OCI-LY7 (cell line): ENCODE measurements at regions not wholly inside any gene's neighbourhood (a gene's known extent, or its start where the extent isn't known, plus 50 kb on each side); places are given as distances from the start of the nearest gene placed in this dataset.

ENCODE experiments used
- BruUV-seq: library from RNA; stranded (reverse); fragments of 400-500 nt; replicated peaks from 2 replicates; lab custom pipeline; 2021; lab: Mats Ljungman, UMichigan
- CTCF ChIA-PET: fragments of 300-600 bp; sonication (Branson Sonifier 250); formaldehyde crosslinking; loops from one replicate; lab custom pipeline; 2022; ENCODE audit warnings: antibody characterized with exemption; ENCODE audit not compliant: unreplicated experiment; lab: Charles Lee
- POLR2A ChIA-PET: fragments of 300-600 bp; sonication (Branson Sonifier 250); formaldehyde crosslinking; loops from one replicate; lab custom pipeline; 2022; ENCODE audit warnings: antibody characterized with exemption; lab: Charles Lee
- DNase-seq: peaks from one replicate; pipeline ENCODE4 v3.0.0-alpha.2; 2015; ENCODE audit warnings: low spot score
- H2AFZ ChIP-seq: fragments of 200-600 bp; sonication (generic), shearing (Covaris generic); 2 replicates; pipeline ENCODE4 v1.6.1; 2014; ENCODE audit warnings: mild to moderate bottlenecking, antibody characterized with exemption, low read length, moderate library complexity
- H3K27ac ChIP-seq: fragments of 200-600 bp; sonication (generic); 2 replicates; pipeline ENCODE4 v1.5.1; 2014; ENCODE audit warnings: mixed run types, low read depth, mild to moderate bottlenecking, moderate library complexity, low read length, inconsistent platforms; ENCODE audit not compliant: poor library complexity, severe bottlenecking
- H3K36me3 ChIP-seq: fragments of 200-600 bp; sonication (generic); 2 replicates; pipeline ENCODE4 v1.6.1; 2014; ENCODE audit warnings: mild to moderate bottlenecking, antibody characterized with exemption, low read length, moderate library complexity, mixed read lengths; ENCODE audit not compliant: insufficient read depth
- H3K4me1 ChIP-seq: fragments of 200-600 bp; sonication (generic); 2 replicates; pipeline ENCODE4 v1.5.1; 2014; ENCODE audit warnings: mild to moderate bottlenecking, low read length; ENCODE audit not compliant: insufficient read depth, poor library complexity, severe bottlenecking
- H3K4me2 ChIP-seq: fragments of 200-600 bp; sonication (generic); 2 replicates; pipeline ENCODE4 v1.6.1; 2014; ENCODE audit warnings: mild to moderate bottlenecking, low read length
- H3K4me3 ChIP-seq: fragments of 200-600 bp; sonication (generic); 2 replicates; pipeline ENCODE4 v1.5.1; 2014; ENCODE audit warnings: mild to moderate bottlenecking, low read depth, low read length; ENCODE audit not compliant: poor library complexity, severe bottlenecking
- H3K79me2 ChIP-seq: fragments of 200-600 bp; sonication (generic); 2 replicates; pipeline ENCODE4 v1.6.1; 2016; ENCODE audit warnings: low read depth, mild to moderate bottlenecking, low read length, moderate library complexity, mixed read lengths; ENCODE audit not compliant: insufficient read depth
- H3K9me2 ChIP-seq: fragments of 200-600 bp; sonication (generic); 2 replicates; pipeline ENCODE4 v1.6.1; 2016; ENCODE audit warnings: mild to moderate bottlenecking, low read length, mixed read lengths; ENCODE audit not compliant: insufficient read depth
- H3K9me3 ChIP-seq: fragments of 200-600 bp; sonication (generic); 2 replicates; pipeline ENCODE4 v1.6.1; 2014; ENCODE audit warnings: mild to moderate bottlenecking, mixed run types, low read length, mixed read lengths
- H4K20me1 ChIP-seq: fragments of 200-600 bp; sonication (generic); 2 replicates; pipeline ENCODE4 v1.6.1; 2014; ENCODE audit warnings: mild to moderate bottlenecking, antibody characterized with exemption, low read length, moderate library complexity, mixed read lengths; ENCODE audit not compliant: insufficient read depth
- EZH2phosphoT487 ChIP-seq: fragments of 200-600 bp; sonication (generic); IDR thresholded peaks from 2 replicates; pipeline ENCODE4 v1.6.1; 2018; ENCODE audit warnings: low read depth, borderline replicate concordance, mild to moderate bottlenecking, mixed run types, antibody characterized with exemption, low read length, moderate library complexity, mixed read lengths
- intact Hi-C: fragments of 100-400 bp; cut with micrococcal nuclease; formaldehyde crosslinking; loops from one replicate; pipeline ENCODE4 v1.10.0; 2022; ENCODE audit not compliant: unreplicated experiment
- TF ChIP-seq, protein P1 (sequence below): fragments of 200-600 bp; sonication (generic); conservative IDR thresholded peaks from 2 replicates; pipeline ENCODE4 v1.5.1; 2014; ENCODE audit warnings: mild to moderate bottlenecking, antibody characterized with exemption, low read length, moderate library complexity, mixed read lengths

DNA sequence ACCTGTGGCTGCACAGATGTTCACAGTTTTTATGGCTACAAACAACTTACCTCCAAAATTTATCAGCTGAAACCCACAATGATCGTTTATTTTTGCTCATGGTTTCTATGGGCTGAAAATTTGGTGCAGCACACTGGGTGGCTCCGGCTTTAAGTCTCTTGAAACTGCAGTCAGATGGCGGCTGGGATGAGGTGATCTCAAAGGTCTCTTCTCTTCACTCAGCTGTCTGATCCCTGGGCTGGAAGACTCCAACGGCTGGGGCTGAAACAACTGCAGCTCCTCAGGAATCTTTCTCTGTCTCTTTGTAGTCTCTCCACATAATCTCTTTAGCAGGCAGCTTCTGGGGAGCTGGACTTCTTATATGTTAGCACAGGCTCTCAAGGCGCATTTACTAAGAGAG lies 117.3 kb upstream of the FAT3 start:
- no peaks in the 10 kb centered on the region for H3K9me3 ChIP-seq
- H3K4me2 ChIP-seq = no peak overlapping the region
- POLR2A ChIA-PET = no interaction called here
- H2AFZ ChIP-seq = no peak overlapping the region
- intact Hi-C loops = no loop called here
- H3K79me2 ChIP-seq = no peaks in the 10 kb centered on the region
- no peaks in the 10 kb centered on the region for H3K9me2 ChIP-seq
- CTCF ChIA-PET = no interaction called here
- TF ChIP-seq, protein P1, sequence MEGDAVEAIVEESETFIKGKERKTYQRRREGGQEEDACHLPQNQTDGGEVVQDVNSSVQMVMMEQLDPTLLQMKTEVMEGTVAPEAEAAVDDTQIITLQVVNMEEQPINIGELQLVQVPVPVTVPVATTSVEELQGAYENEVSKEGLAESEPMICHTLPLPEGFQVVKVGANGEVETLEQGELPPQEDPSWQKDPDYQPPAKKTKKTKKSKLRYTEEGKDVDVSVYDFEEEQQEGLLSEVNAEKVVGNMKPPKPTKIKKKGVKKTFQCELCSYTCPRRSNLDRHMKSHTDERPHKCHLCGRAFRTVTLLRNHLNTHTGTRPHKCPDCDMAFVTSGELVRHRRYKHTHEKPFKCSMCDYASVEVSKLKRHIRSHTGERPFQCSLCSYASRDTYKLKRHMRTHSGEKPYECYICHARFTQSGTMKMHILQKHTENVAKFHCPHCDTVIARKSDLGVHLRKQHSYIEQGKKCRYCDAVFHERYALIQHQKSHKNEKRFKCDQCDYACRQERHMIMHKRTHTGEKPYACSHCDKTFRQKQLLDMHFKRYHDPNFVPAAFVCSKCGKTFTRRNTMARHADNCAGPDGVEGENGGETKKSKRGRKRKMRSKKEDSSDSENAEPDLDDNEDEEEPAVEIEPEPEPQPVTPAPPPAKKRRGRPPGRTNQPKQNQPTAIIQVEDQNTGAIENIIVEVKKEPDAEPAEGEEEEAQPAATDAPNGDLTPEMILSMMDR = no peak
- TF ChIP-seq EZH2phosphoT487 = no peak
- no peaks in the 10 kb centered on the region for H3K36me3 ChIP-seq
- H3K4me3 ChIP-seq = no peak overlapping the region
- no peaks in the 10 kb centered on the region for H4K20me1 ChIP-seq
- H3K27ac ChIP-seq = no peak overlapping the region
- DNase-seq = no peak
- BruUV-seq = no TSS peak
- H3K4me1 ChIP-seq = no peaks in the 10 kb centered on the region

DNA sequence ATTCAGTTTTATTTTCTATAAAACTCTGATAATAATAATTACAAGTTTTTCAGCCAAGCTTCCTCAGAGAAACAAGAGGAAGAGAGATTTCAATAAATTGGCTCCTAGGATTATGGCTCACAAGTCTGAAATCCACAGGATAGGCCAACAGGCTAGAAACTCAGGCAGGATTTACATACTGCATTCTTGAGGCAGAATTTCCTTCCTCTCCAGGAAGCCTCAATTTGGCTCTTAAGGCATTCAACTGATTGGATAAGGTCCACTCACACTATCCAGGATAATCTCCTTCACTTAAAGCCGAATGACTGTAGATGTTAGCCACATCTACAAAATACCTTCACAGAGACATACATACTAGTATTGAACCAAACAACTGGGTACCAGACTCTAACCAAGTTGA lies 120.3 kb upstream of the FAT3 start:
- Histone ChIP-seq H4K20me1 (no peaks in the 10 kb centered on the region), H3K4me2 (no peak overlapping the region), H3K79me2 (no peaks in the 10 kb centered on the region), H3K4me1 (no peaks in the 10 kb centered on the region), H3K27ac (no peak overlapping the region), H3K9me3 (no peaks in the 10 kb centered on the region), H3K9me2 (no peaks in the 10 kb centered on the region), H2AFZ (no peak overlapping the region), H3K4me3 (no peak overlapping the region), H3K36me3 (no peaks in the 10 kb centered on the region)
- no TSS peak for BruUV-seq
- DNase-seq = no peak
- TF ChIP-seq, protein P1 = no peak
- TF ChIP-seq EZH2phosphoT487 = no peak
- ChIA-PET CTCF (no interaction called here), POLR2A (no interaction called here)
- intact Hi-C loops = no loop called here

DNA sequence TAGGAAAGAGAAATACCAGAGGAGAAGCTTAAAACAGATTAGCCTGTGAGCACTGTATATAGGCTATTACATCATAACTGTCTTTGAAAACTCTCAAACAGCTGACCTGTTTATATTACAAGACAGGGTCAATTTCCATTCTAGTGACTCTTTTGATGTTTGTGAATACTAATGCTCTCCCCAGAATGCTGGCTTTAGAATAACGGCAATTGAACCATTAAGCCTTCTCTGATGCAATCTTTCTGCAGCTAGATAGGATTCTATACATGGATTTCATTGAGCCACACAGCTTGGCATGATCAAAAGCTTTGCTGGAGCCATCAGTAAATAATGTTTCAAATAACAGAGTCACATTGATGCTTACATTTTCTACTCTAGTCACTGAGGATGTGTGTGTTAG lies 122.7 kb upstream of the FAT3 start:
- Histone ChIP-seq H4K20me1 (no peaks in the 10 kb centered on the region), H3K36me3 (no peaks in the 10 kb centered on the region), H3K9me2 (no peaks in the 10 kb centered on the region), H2AFZ (no peak overlapping the region), H3K4me1 (no peaks in the 10 kb centered on the region), H3K27ac (no peak overlapping the region), H3K4me2 (no peak overlapping the region), H3K79me2 (no peaks in the 10 kb centered on the region), H3K9me3 (no peaks in the 10 kb centered on the region), H3K4me3 (no peak overlapping the region)
- TF ChIP-seq, protein P1 = no peak
- no peak for TF ChIP-seq EZH2phosphoT487
- no TSS peak for BruUV-seq
- POLR2A ChIA-PET = no interaction called here
- intact Hi-C loops = no loop called here
- CTCF ChIA-PET = no interaction called here
- DNase-seq = no peak
